KOPT-K1 (cell line): ENCODE measurements at regions not wholly inside any gene's neighbourhood (a gene's known extent, or its start where the extent isn't known, plus 50 kb on each side); places are given as distances from the start of the nearest gene placed in this dataset.

ENCODE experiments used
- H3K27ac ChIP-seq: fragments of 200-600 bp; sonication (generic); 2 replicates; pipeline ENCODE4 v1.5.1; 2016; ENCODE audit warnings: antibody characterized with exemption, mild to moderate bottlenecking, low read depth, low read length; ENCODE audit not compliant: poor library complexity, severe bottlenecking
- H3K36me3 ChIP-seq: fragments of 200-600 bp; sonication (generic); 2 replicates; pipeline ENCODE4 v1.5.1; 2017; ENCODE audit warnings: antibody characterized with exemption, mild to moderate bottlenecking, low read length, moderate library complexity; ENCODE audit not compliant: insufficient read depth
- H3K9me3 ChIP-seq: fragments of 200-600 bp; sonication (generic); 2 replicates; pipeline ENCODE4 v1.5.1; 2017; ENCODE audit warnings: antibody characterized with exemption, low read length, mild to moderate bottlenecking; ENCODE audit not compliant: insufficient read depth, poor library complexity, severe bottlenecking

GRCh38 chrX:45323387-45323786 is 122.7 kb upstream of the DIPK2B start:
- Histone ChIP-seq H3K9me3 (no peaks in the 10 kb centered on the region), H3K36me3 (no peaks in the 10 kb centered on the region), H3K27ac (no peak overlapping the region)

GRCh38 chrX:45322820-45323219 is 122.1 kb upstream of the DIPK2B start:
- H3K9me3 ChIP-seq = no peaks in the 10 kb centered on the region
- no peak overlapping the region for H3K27ac ChIP-seq
- H3K36me3 ChIP-seq = no peaks in the 10 kb centered on the region

- Histone ChIP-seq H3K36me3 (no peaks in the 10 kb centered on the region), H3K27ac (no peak overlapping the region), H3K9me3 (no peaks in the 10 kb centered on the region)
Measured at GRCh38 chrX:45322382-45322781, 121.7 kb upstream of the DIPK2B start.

GRCh38 chrX:45320191-45320590 is 119.5 kb upstream of the DIPK2B start:
- Histone ChIP-seq H3K27ac (no peak overlapping the region), H3K9me3 (no peaks in the 10 kb centered on the region), H3K36me3 (no peaks in the 10 kb centered on the region)

GRCh38 chrX:45309801-45310200 is 109.1 kb upstream of the DIPK2B start:
- Histone ChIP-seq H3K27ac (no peak overlapping the region), H3K36me3 (no peaks in the 10 kb centered on the region), H3K9me3 (no peaks in the 10 kb centered on the region)

GRCh38 chrX:45309096-45309495 is 108.4 kb upstream of the DIPK2B start:
- Histone ChIP-seq H3K27ac (no peak overlapping the region), H3K36me3 (no peaks in the 10 kb centered on the region), H3K9me3 (no peaks in the 10 kb centered on the region)

- no peaks in the 10 kb centered on the region for H3K36me3 ChIP-seq
- no peaks in the 10 kb centered on the region for H3K9me3 ChIP-seq
- no peak overlapping the region for H3K27ac ChIP-seq
Measured at GRCh38 chrX:45306794-45307193, 106.1 kb upstream of the DIPK2B start.

GRCh38 chrX:45300638-45301037 is 100.0 kb upstream of the DIPK2B start:
- H3K36me3 ChIP-seq = no peaks in the 10 kb centered on the region

GRCh38 chrX:45295259-45295986 is 94.7 kb upstream of the DIPK2B start:
- H3K36me3 ChIP-seq = no peaks in the 10 kb centered on the region
- no peaks in the 10 kb centered on the region for H3K9me3 ChIP-seq
- no peak overlapping the region for H3K27ac ChIP-seq

More at GRCh38 chrX:45300638-45301037, 100.0 kb upstream of the DIPK2B start:
- H3K27ac ChIP-seq = no peak overlapping the region
- H3K9me3 ChIP-seq = no peaks in the 10 kb centered on the region

GRCh38 chrX:45274576-45274975 is 73.9 kb upstream of the DIPK2B start:
- no peaks in the 10 kb centered on the region for H3K9me3 ChIP-seq
- no peaks in the 10 kb centered on the region for H3K36me3 ChIP-seq
- no peak overlapping the region for H3K27ac ChIP-seq

GRCh38 chrX:45267007-45267406 is 66.3 kb upstream of the DIPK2B start:
- Histone ChIP-seq H3K9me3 (no peaks in the 10 kb centered on the region), H3K27ac (no peak overlapping the region), H3K36me3 (no peaks in the 10 kb centered on the region)

GRCh38 chrX:45266456-45266855 is 65.8 kb upstream of the DIPK2B start:
- H3K27ac ChIP-seq = no peak overlapping the region
- no peaks in the 10 kb centered on the region for H3K36me3 ChIP-seq
- H3K9me3 ChIP-seq = no peaks in the 10 kb centered on the region

- Histone ChIP-seq H3K27ac (no peak overlapping the region), H3K36me3 (no peaks in the 10 kb centered on the region), H3K9me3 (no peaks in the 10 kb centered on the region)
Measured at GRCh38 chrX:45264865-45265264, 64.2 kb upstream of the DIPK2B start.

- Histone ChIP-seq H3K36me3 (no peaks in the 10 kb centered on the region), H3K27ac (no peak overlapping the region), H3K9me3 (no peaks in the 10 kb centered on the region)
Measured at GRCh38 chrX:45261471-45261870, 60.8 kb upstream of the DIPK2B start.

- H3K36me3 ChIP-seq = no peaks in the 10 kb centered on the region
- H3K9me3 ChIP-seq = no peaks in the 10 kb centered on the region
- H3K27ac ChIP-seq = no peak overlapping the region
Measured at GRCh38 chrX:45261005-45261404, 60.3 kb upstream of the DIPK2B start.

GRCh38 chrX:45258731-45259402 is 58.2 kb upstream of the DIPK2B start:
- Histone ChIP-seq H3K36me3 (no peaks in the 10 kb centered on the region), H3K9me3 (no peaks in the 10 kb centered on the region), H3K27ac (no peak overlapping the region)
